ENCODE measurements at regions not wholly inside any gene's neighbourhood (a gene's known extent, or its start where the extent isn't known, plus 50 kb on each side); places are given as distances from the start of the nearest gene placed in this dataset.

DNA sequence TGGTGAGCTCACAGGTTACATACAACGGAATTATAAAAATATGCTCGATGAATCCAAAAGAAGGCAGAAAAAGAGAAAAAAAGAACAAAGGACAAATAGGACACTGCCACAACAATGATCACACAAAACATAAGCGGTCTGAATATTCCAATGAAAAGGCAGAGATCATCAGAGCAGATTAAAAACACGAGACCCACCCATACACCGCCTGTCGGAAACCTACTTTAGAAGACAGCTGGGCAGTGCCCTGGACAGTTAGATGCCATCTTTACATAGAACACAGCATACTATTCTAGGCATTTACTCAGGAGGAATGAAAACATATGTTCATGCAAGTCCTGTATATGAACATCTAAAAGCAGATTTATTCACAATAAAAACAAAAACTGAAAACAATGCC is 204.1 kb downstream of the TTLL2 start (continued):
- TF ChIP-seq SP2 (IDR thresholded peaks at IDR 0.05; ENCODE audit: extremely low read depth, low read depth, low read length, poor library complexity, severe bottlenecking) = no peak
- no peak for TF ChIP-seq CCAR2 (IDR thresholded peaks at IDR 0.05; ENCODE audit: low read depth, low read length)
- TF ChIP-seq ZNF133 (CRISPR knock-in tag; IDR thresholded peaks at IDR 0.05) = no peak
- no peak for TF ChIP-seq TAF1 (IDR thresholded peaks at IDR 0.05; ENCODE audit: control insufficient read depth, extremely low read depth, insufficient read depth, low read length, severe bottlenecking)
- TF ChIP-seq, protein P1, sequence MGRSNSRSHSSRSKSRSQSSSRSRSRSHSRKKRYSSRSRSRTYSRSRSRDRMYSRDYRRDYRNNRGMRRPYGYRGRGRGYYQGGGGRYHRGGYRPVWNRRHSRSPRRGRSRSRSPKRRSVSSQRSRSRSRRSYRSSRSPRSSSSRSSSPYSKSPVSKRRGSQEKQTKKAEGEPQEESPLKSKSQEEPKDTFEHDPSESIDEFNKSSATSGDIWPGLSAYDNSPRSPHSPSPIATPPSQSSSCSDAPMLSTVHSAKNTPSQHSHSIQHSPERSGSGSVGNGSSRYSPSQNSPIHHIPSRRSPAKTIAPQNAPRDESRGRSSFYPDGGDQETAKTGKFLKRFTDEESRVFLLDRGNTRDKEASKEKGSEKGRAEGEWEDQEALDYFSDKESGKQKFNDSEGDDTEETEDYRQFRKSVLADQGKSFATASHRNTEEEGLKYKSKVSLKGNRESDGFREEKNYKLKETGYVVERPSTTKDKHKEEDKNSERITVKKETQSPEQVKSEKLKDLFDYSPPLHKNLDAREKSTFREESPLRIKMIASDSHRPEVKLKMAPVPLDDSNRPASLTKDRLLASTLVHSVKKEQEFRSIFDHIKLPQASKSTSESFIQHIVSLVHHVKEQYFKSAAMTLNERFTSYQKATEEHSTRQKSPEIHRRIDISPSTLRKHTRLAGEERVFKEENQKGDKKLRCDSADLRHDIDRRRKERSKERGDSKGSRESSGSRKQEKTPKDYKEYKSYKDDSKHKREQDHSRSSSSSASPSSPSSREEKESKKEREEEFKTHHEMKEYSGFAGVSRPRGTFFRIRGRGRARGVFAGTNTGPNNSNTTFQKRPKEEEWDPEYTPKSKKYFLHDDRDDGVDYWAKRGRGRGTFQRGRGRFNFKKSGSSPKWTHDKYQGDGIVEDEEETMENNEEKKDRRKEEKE (IDR thresholded peaks at IDR 0.05; ENCODE audit: borderline replicate concordance in 1 of 2, control insufficient read depth in 1 of 2, low read depth in 2 of 2, low read length in 1 of 2) = no peak
- TF ChIP-seq ZNF766 (CRISPR knock-in tag; conservative IDR thresholded peaks at IDR 0.05) = no peak
- TF ChIP-seq E2F3 (CRISPR knock-in tag; IDR thresholded peaks at IDR 0.05) = no peak
